CD4-positive, alpha-beta T cell treated with Interleukin-4 for 1 hour (primary cell): ENCODE measurements at regions not wholly inside any gene's neighbourhood (a gene's known extent, or its start where the extent isn't known, plus 50 kb on each side); places are given as distances from the start of the nearest gene placed in this dataset.

ENCODE experiments used
- DNase-seq, 2 donors: peaks; one replicate each; pipeline ENCODE4 v3.0.0-alpha.2; 2020 to 2022

DNA sequence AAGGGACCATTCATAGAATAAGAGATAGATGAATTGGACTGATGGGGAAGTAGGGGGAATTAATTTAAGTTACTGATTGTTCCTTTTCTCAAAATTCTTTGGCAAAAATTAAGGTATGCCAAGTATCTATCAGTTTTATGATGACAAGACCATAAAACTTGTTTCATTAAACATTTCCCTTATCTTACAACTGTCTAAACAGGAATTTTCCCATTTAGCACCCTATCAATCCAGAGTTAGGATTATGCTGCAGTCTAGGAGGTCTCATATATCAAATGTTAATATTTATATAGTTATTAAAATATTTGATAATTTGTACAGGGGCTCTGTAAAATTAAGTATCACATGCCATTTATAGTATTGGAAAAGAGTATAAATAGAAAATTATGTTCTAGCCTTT is 51.5 kb upstream of the ARID1B start:
- no peak for DNase-seq

GRCh38 chr6:156720691-156721685 is 56.2 kb upstream of the ARID1B start:
- DNase-seq: no peak

- DNase-seq: peak; percentile 70 to 77
Measured at GRCh38 chr6:156719720-156720563, 57.2 kb upstream of the ARID1B start.

GRCh38 chr6:156719395-156719719 is 57.8 kb upstream of the ARID1B start:
- no peak for DNase-seq

- no peak for DNase-seq
Measured at GRCh38 chr6:156718647-156719394, 58.4 kb upstream of the ARID1B start.

DNA sequence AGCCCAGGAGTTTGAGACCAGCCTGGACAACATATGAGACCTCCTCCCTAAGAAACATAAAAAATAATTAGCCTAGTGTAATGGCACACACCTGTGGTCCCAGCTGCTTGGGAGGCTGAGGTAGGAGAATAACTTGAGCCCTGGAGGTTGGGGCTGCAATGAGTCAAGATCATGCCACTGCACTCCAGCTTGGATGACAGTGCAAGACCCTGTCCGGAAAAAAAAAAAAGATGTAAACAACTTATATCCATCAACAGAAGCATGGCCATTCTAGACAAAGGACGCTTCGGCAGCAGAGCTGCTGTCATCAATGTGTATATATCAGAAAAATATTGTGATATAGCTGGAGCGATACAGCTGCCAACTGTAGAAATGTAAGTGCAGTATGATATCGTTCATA is 59.6 kb upstream of the ARID1B start:
- DNase-seq: no peak

DNA sequence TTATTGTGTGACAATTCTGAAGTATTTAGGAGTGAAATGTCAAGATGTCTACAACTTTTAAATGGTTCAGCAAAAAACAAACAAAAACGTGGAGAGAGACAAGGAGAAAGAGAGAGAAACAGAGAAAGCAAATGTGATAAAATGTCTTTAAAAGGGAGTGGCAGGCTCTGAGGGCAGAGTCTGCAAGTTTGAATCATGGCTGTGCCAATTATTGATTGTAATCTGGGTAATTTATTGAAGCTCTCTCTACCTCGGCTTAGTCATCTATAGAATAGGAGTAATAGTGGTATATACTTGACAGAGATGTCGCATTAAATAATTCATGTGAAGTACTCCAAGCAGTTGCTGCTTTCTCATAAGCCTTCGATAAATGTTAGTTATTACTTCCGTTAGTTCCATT is 61.3 kb upstream of the ARID1B start:
- DNase-seq: no peak

- no peak for DNase-seq
Measured at GRCh38 chr6:156713548-156713947, 63.6 kb upstream of the ARID1B start.

DNA sequence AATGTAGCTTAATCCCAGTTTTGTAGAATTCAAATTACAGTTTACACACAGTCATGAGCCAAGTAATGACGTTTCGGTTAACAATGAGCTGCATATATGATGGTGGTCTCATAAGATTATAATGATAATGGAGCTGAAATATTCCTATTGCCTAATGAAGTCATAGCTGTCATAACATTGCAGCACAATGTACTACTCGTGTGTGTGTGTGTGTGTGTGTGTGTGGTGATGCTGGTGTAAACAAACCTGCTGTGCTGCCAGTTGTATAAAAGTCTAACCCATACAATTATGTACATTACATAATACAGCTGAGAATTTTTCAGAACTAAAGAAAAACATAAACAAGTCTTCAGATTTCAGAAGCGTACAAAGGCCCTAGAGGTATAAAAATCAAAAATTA is 66.7 kb upstream of the ARID1B start:
- DNase-seq: no peak

GRCh38 chr6:156707818-156708217 is 69.4 kb upstream of the ARID1B start:
- DNase-seq: no peak

GRCh38 chr6:156703719-156704118 is 73.5 kb upstream of the ARID1B start:
- no peak for DNase-seq

GRCh38 chr6:156701966-156702365 is 75.2 kb upstream of the ARID1B start:
- no peak for DNase-seq

- DNase-seq: no peak
Measured at GRCh38 chr6:156700440-156701057, 76.6 kb upstream of the ARID1B start.

DNA sequence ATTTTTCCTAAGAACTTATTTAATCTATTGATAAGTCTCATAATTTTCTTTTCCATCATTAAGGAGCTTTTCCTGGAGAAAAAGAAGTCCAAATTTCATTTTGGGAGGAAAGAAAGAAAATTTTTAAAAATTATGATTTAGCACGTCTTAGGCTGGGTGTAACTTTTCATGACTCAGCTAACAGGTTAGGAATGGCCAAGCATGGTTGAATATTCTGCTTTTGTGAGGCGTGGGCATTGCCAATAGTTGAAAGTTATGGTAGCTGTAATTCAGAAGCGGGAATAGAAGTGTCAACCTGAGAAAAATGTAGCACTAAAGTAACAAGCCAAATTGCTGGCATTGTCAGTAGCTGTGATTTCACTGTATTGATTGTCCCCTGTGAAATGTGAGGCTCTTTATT is 77.2 kb upstream of the ARID1B start:
- no peak for DNase-seq

GRCh38 chr6:156699017-156699421 is 78.2 kb upstream of the ARID1B start:
- DNase-seq: no peak

- DNase-seq: peak in 1 of 2 donors; percentile 61
Measured at GRCh38 chr6:156698239-156699016, 78.8 kb upstream of the ARID1B start.

GRCh38 chr6:156697225-156697830 is 79.8 kb upstream of the ARID1B start:
- DNase-seq: peak in 1 of 2 donors; percentile 27

DNA sequence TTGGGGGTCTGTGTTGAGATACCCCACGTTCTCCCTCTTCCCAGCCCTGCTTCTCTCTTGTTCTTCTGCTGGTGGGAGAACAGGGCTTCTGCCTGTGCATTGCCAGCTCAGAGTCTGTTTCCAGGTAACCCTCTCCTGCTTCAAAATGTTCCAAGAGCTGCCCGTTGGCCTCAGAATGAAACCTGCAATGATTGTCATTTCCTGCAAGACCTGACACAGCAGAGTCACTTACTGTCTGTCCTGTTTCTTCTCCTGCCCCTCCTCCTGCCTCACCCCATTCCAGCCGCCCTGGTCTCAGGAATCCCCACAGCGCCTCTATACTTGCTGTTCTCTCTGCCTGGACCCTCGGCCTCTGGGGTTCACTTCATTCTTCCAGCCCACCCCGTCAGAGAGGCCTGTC is 81.4 kb upstream of the ARID1B start:
- DNase-seq: no peak

- no peak for DNase-seq
Measured at GRCh38 chr6:156694679-156695078, 82.5 kb upstream of the ARID1B start.

GRCh38 chr6:156691018-156691417 is 86.2 kb upstream of the ARID1B start:
- no peak for DNase-seq

GRCh38 chr6:156689656-156690055 is 87.5 kb upstream of the ARID1B start:
- DNase-seq: peak in 1 of 2 donors; percentile 16

DNA sequence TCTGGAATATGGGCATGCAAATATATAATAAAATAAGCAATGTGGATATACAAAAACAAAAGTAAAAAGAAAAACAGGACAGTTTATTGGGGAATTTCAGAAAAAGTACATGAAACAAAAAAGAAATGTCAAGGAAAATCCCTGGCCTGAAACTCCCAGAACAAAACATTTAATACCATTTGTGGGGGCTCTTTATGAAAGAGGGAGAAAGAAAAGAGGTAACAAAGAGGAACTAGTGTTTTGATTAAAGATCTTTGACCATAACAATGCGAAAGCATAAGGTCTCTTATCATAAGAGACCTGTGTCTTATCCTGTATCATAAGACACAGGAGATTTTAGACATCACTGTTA is 88.6 kb upstream of the ARID1B start:
- no peak for DNase-seq
